HG03575 (cell line): ENCODE measurements at regions not wholly inside any gene's neighbourhood (a gene's known extent, or its start where the extent isn't known, plus 50 kb on each side); places are given as distances from the start of the nearest gene placed in this dataset.

Source experiments
- ATAC-seq: cut with Tn5 transposase; IDR thresholded peaks from one replicate; pipeline ENCODE4 v1.9.1; 2021; ENCODE audit not compliant: unreplicated experiment, insufficient number of reproducible peaks, low FRiP score; ENCODE audit errors: extremely low read depth

- ATAC-seq, result no peak
Observed at GRCh38 chr6:169961772-169962561, 210.5 kb downstream of the ERMARD start.

- ATAC-seq, result no peak
Observed at GRCh38 chr6:169960886-169961611, 209.6 kb downstream of the ERMARD start.

GRCh38 chr6:169960521-169960885 is 209.1 kb downstream of the ERMARD start:
- no peak for ATAC-seq

GRCh38 chr6:169960003-169960344 is 208.6 kb downstream of the ERMARD start:
- no peak for ATAC-seq

GRCh38 chr6:169959136-169960002 is 207.9 kb downstream of the ERMARD start:
- ATAC-seq, result no peak

GRCh38 chr6:169958510-169958909 is 207.1 kb downstream of the ERMARD start:
- ATAC-seq, result no peak

- ATAC-seq, result no peak
Observed at GRCh38 chr6:169957351-169957963, 206.0 kb downstream of the ERMARD start.

GRCh38 chr6:169956580-169956979 is 205.2 kb downstream of the ERMARD start:
- no peak for ATAC-seq

GRCh38 chr6:169955731-169956437 is 204.5 kb downstream of the ERMARD start:
- no peak for ATAC-seq

GRCh38 chr6:169954977-169955376 is 203.6 kb downstream of the ERMARD start:
- ATAC-seq, result no peak

- ATAC-seq, result no peak
Observed at GRCh38 chr6:169953686-169954085, 202.3 kb downstream of the ERMARD start.

GRCh38 chr6:169950558-169950957 is 199.1 kb downstream of the ERMARD start:
- ATAC-seq, result no peak

GRCh38 chr6:169949511-169950097 is 198.2 kb downstream of the ERMARD start:
- ATAC-seq, result no peak

- no peak for ATAC-seq
Observed at GRCh38 chr6:169946971-169947370, 195.5 kb downstream of the ERMARD start.

- ATAC-seq, result no peak
Observed at GRCh38 chr6:169945117-169945516, 193.7 kb downstream of the ERMARD start.

GRCh38 chr6:169944415-169944814 is 193.0 kb downstream of the ERMARD start:
- no peak for ATAC-seq

GRCh38 chr6:169944061-169944337 is 192.6 kb downstream of the ERMARD start:
- ATAC-seq, result no peak

- ATAC-seq, result no peak
Observed at GRCh38 chr6:169943241-169944060, 192.0 kb downstream of the ERMARD start.
